ENCODE measurements at regions not wholly inside any gene's neighbourhood (a gene's known extent, or its start where the extent isn't known, plus 50 kb on each side); places are given as distances from the start of the nearest gene placed in this dataset.

- CTCF ChIA-PET = interaction anchor here (0.6 kb wide), 1 partner anchor 558 kb away, joined by 3 read pairs; no protein-coding TSS in a partner anchor
These were observed 70.0 kb upstream of the MLIP start for GRCh38 chr6:54041239-54041638.

DNA sequence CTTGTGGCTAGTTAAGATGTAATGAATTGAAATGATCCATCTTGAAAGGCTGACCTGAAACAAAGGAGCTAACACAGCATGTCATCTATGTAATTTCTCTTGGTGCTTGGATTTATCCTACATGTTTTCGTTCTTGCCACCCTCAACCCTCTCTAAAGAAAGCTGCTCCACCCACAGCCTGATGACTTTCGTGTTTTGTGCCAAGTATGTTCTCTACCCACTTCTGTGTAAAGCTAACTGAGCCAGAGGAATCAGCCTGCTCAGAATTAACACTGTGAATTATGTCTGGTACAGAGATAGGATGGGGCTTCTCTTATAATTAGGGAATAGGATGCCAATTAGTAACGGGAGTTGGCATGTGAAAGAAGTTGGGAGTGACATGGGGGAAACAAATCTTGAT, 67.9 kb upstream of the MLIP start:
- no peak for DNase-seq (ENCODE audit: low read depth, low spot score)
- H3K4me3 ChIP-seq (ENCODE audit: low read depth, low read length) = no peak overlapping the region
- TF ChIP-seq, protein P1, sequence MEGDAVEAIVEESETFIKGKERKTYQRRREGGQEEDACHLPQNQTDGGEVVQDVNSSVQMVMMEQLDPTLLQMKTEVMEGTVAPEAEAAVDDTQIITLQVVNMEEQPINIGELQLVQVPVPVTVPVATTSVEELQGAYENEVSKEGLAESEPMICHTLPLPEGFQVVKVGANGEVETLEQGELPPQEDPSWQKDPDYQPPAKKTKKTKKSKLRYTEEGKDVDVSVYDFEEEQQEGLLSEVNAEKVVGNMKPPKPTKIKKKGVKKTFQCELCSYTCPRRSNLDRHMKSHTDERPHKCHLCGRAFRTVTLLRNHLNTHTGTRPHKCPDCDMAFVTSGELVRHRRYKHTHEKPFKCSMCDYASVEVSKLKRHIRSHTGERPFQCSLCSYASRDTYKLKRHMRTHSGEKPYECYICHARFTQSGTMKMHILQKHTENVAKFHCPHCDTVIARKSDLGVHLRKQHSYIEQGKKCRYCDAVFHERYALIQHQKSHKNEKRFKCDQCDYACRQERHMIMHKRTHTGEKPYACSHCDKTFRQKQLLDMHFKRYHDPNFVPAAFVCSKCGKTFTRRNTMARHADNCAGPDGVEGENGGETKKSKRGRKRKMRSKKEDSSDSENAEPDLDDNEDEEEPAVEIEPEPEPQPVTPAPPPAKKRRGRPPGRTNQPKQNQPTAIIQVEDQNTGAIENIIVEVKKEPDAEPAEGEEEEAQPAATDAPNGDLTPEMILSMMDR (IDR thresholded peaks at IDR 0.05; ENCODE audit: insufficient read depth, low read length, missing control alignments) = no peak
- ChIA-PET POLR2A (no interaction called here), CTCF (no interaction called here)

More at GRCh38 chr6:54041239-54041638, 70.0 kb upstream of the MLIP start:
- no peak for DNase-seq (ENCODE audit: low read depth, low spot score)
- H3K4me3 ChIP-seq (ENCODE audit: low read depth, low read length) = no peak overlapping the region
- TF ChIP-seq, protein P1 (IDR thresholded peaks at IDR 0.05; ENCODE audit: insufficient read depth, low read length, missing control alignments) = no peak
- POLR2A ChIA-PET = no interaction called here

- POLR2A ChIA-PET = no interaction called here
- DNase-seq (ENCODE audit: low read depth, low spot score) = no peak
- H3K4me3 ChIP-seq (ENCODE audit: low read depth, low read length) = no peak overlapping the region
- TF ChIP-seq, protein P1 (IDR thresholded peaks at IDR 0.05; ENCODE audit: insufficient read depth, low read length, missing control alignments) = no peak
- CTCF ChIA-PET = no interaction called here
These were observed 67.2 kb upstream of the MLIP start for GRCh38 chr6:54044059-54044458.

GRCh38 chr6:54048782-54049181, 62.5 kb upstream of the MLIP start:
- ChIA-PET CTCF (no interaction called here), POLR2A (no interaction called here)
- H3K4me3 ChIP-seq (ENCODE audit: low read depth, low read length) = no peak overlapping the region
- TF ChIP-seq, protein P1 (IDR thresholded peaks at IDR 0.05; ENCODE audit: insufficient read depth, low read length, missing control alignments) = no peak
- no peak for DNase-seq (ENCODE audit: low read depth, low spot score)

DNA sequence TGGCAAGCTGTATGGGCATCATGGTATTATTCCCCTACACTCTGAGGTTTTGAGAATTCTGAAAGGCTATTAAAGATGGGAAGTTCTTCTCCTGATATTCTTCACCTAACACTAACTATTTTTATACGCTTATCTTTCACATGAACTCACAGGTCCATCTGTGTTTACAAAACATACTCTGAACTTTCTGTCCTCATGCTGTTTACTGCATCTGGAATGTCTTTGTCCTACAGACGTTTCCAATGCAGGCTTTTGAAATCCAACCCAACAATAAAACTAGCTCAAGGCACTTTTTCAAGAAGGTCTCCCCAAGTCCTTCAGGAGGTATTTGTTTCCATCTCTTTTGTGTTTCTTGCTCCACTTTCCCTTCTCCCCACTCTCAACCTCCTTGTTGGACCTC, 60.5 kb upstream of the MLIP start:
- CTCF ChIA-PET = interaction anchor here (0.6 kb wide), 1 partner anchor 217 kb away, joined by 3 read pairs; no protein-coding TSS in a partner anchor
- no peak overlapping the region for H3K4me3 ChIP-seq (ENCODE audit: low read depth, low read length)
- POLR2A ChIA-PET = no interaction called here
- DNase-seq (ENCODE audit: low read depth, low spot score) = no peak
- TF ChIP-seq, protein P1 (IDR thresholded peaks at IDR 0.05; ENCODE audit: insufficient read depth, low read length, missing control alignments) = no peak

DNA sequence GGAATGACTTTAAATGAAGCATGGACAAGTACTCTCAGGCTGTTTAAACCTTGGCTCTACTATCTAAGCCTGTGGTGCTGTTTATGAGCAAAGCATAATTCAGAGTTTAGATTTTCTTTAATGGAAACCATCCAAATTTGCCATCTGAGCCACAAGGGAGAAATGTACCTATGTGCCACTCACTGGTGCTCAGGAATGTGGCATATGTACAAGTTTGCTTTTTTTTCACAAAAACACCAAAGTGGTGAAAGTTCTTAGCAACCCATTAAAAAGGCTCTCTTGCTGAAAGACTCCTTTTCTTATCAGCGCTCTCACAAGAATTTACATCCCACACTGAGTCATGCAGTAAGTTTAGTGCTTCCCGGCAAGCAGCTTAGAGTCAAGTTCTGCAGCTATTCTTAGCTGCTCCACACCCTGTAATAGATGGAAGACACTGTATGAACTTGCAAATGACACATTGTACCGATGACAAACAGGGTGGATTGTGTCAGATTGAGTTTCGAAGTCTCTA, 57.3 kb upstream of the MLIP start:
- POLR2A ChIA-PET = interaction anchor here (0.7 kb wide), 1 partner anchor 215 kb away, joined by 3 read pairs; no protein-coding TSS in a partner anchor
- peak overlapping the region; percentile 6 for H3K4me3 ChIP-seq (ENCODE audit: low read depth, low read length)
- CTCF ChIA-PET = interaction anchor here (0.8 kb wide), 1 partner anchor 53 kb away, joined by 3 read pairs; no protein-coding TSS in a partner anchor
- DNase-seq (ENCODE audit: low read depth, low spot score) = peak; percentile 91
- TF ChIP-seq, protein P1 (IDR thresholded peaks at IDR 0.05; ENCODE audit: insufficient read depth, low read length, missing control alignments) = no peak
